GM19468 (cell line): ENCODE measurements at regions not wholly inside any gene's neighbourhood (a gene's known extent, or its start where the extent isn't known, plus 50 kb on each side); places are given as distances from the start of the nearest gene placed in this dataset.

Experiments used
- ATAC-seq: cut with Tn5 transposase; IDR thresholded peaks from one replicate; pipeline ENCODE4 v1.9.1; 2021; ENCODE audit warnings: mild to moderate bottlenecking, moderate library complexity, moderate number of reproducible peaks; ENCODE audit not compliant: unreplicated experiment; ENCODE audit errors: extremely low read depth

DNA sequence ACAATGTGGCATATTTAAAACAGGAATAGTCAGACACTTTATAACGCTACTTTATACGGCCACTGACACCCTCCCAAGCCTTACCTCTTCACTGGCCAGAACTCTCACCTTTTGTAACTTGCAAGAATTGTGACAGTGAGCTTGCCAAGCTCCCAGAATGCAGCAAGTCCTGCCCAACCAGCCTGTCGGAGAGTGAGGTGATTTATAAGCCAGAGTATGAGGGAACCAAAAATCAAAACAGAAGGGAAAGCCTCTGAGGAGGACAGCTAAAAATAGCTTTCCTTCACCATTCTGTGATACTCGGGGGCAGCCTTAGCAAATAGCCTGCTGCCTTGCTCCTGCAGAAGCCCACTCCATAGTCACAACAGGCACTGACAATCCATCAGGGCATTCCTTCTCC lies 229.7 kb downstream of the FAM76B start:
- ATAC-seq = no peak

DNA sequence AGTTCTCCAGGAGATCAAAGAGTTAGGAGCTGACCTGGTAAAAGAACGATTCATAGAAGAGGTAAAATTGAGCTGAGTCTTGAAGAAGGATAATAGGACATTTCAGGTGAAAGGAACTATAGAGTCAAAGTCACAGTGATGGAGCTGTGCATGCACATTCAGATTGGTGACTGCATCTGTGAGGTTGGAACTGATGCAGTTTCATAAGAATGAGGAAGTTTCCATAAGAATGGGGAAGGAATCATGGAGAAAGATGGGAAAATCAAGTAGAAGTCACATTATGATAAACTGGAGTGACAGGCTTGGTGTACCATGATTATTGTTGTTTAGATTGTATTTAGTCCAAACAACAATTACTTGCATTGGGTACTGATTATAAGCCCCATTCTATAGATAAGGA lies 232.2 kb downstream of the FAM76B start:
- ATAC-seq = no peak

GRCh38 chr11:95556342-95557163 lies 233.0 kb downstream of the FAM76B start:
- ATAC-seq = peak; percentile 64

DNA sequence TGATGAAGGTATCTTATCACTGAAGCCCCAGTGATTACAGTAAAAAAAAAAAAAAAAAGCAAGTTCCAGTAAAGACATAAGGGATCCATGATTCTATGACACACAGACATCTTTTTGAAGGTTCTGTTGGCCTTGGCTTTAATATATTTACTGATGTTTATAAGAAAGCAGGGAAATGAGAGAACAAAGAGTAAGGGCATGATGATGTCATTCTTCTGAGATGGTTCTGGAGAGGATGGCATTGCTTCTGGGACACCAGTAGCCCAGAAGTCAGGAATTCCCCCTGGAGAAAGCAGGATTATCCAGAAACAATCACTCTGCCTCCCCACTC lies 233.6 kb downstream of the FAM76B start:
- ATAC-seq = no peak

DNA sequence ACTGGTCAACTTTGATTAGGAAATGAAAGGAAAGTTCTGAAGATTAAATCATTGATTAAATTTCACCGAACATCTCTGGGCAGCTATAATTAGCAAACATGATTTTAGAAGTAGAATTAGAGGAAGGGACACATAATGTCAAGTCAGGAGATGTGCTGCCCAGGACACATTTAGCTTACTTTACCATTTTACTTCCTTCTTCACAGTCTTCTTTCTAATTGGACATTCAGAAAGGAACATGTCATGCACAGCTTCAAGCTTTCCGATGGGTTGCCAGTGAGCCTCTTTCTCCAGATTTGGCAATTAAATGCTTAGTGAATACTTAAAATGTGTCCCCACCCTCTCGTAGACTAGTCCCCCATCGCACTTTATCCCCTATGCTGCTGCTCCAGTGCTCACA lies 234.7 kb downstream of the FAM76B start:
- ATAC-seq = no peak

GRCh38 chr11:95549301-95549700 lies 240.3 kb downstream of the FAM76B start:
- ATAC-seq = no peak

GRCh38 chr11:95548416-95548815 lies 241.2 kb downstream of the FAM76B start:
- no peak for ATAC-seq

DNA sequence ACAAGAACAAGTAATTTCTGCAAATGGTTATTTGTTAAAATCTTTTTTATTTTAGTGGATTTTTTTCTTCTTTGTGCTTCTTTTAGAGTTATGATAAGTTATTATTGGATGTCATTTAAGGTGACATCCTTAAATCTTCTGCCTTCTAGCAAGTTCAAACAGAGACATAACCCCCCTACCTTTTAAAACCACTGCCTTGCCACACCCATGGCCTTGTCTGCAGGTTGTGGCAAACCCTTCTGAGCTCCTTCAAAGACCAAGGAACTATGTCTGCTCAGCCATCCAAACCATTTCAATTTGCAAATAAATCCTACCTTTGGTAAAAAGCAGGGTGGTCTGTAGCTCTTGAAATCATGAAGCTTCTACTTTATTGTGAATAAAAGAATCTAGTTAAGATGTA lies 241.6 kb downstream of the FAM76B start:
- ATAC-seq = no peak

GRCh38 chr11:95547186-95547585 lies 242.4 kb downstream of the FAM76B start:
- ATAC-seq = no peak

GRCh38 chr11:95545116-95545875 lies 244.3 kb downstream of the FAM76B start:
- ATAC-seq = no peak

DNA sequence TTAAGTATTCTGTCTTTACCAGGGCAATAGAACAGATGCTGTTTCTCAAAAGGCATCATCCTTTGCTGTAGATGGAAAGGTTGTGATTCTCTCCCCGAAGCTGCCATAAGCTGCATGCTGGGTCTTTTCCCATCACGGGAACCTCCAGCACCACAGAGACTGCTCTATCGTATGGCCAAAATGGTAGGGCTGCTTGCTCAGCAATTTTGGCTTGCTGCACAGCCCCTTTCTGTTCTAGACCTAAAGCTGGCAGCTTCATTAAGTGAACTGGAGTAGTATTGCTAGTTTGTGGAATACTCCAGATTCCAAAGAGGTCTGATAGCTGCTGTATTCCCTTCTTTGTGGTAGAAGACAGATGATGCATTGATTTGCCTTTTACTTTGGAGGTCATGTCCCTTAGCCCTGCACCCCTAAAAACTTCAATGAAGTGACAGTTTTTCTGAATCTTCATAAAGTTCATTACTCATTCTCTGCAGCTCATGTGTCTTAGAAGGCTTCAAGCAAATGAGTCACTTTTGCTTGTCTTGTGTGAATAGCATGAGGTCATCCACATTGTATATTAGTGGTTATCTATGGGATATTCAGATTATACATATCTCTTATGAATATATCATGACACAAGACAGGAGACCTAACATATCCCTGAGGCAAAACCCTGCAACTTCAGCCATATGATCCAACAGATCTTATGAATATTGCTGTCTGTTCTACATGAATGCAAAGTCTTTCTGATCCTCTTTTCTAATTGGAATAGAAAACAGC lies 245.3 kb downstream of the FAM76B start:
- no peak for ATAC-seq

DNA sequence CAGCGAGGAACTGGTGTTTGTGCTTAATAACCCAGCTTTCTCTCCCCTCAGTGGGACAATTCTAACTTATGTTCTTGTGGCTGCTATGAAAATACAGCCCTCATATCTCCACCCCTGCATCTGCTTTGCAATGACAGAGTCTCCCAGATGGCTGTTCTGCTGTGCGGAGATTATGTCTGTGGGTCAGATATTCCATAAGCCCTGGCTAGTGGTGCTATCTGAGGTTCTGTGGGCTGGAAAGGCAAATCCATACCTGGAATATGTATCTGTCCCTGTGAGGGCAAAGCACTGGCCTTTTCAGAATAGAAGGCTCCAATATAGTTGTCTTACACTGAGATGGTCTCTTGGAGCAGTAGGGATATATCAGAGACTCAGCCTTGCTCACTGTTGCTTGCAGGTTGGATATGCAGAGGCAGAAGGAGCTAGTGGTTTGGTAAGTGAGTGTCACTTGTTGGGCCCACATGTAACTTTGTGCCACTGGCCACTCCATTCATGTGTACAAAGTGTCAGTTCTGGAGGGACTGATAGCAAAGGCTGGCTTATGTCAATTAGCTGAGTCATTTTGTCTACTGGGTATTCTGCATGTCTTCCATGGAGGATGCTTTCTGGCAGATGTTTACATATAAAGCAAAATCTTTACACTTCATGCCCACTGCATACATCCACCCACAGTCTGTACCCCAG lies 246.6 kb downstream of the FAM76B start:
- no peak for ATAC-seq

- no peak for ATAC-seq
Observed at GRCh38 chr11:95541715-95542114, 247.9 kb downstream of the FAM76B start.

GRCh38 chr11:95536047-95536690 lies 253.4 kb downstream of the FAM76B start:
- no peak for ATAC-seq

GRCh38 chr11:95534809-95535208 lies 254.8 kb downstream of the FAM76B start:
- no peak for ATAC-seq

DNA sequence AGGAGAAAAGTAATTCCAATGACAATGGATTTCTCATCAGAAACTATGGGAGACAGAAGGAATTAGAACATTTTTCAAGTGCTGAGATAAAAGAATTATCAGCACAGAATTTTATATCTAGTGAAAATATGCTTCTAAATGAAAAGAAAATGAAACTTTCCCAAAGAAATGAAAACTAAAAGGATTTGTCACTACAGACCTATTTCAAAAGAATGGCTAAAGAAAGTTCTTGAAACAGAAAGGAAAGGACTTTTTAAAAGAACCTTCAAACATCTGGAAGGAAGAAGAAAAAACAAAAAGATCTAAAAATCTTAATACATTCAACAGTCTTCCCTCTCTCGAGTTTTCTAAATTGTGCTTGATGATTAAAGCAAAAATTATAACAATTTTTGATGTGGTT lies 255.4 kb downstream of the FAM76B start:
- ATAC-seq = no peak

DNA sequence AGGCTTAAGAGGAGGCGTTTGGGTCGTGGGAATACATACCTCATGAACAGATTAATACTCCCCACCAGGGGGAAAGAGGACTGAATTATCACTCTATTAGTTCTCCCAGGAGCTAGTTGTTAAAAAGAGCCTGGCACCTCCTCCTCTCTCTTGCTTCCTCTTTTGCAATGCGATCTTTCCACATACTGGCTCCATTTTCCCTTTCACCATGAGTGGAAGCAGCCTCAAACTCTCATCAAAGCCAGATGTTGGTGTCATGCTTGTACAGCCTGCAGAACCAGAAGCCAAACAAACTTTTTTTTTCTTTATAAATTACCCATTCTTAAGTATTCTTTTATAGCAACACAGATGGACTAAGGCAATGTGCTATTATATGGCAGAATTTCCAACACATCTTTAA lies 258.5 kb downstream of the FAM76B start:
- ATAC-seq = no peak

- ATAC-seq = no peak
Observed at GRCh38 chr11:95524314-95525036, 265.1 kb downstream of the FAM76B start.

GRCh38 chr11:95522874-95523273 lies 266.7 kb downstream of the FAM76B start:
- no peak for ATAC-seq
